HG03378 (cell line): ENCODE measurements at regions not wholly inside any gene's neighbourhood (a gene's known extent, or its start where the extent isn't known, plus 50 kb on each side); places are given as distances from the start of the nearest gene placed in this dataset.
"Not testable (repeated sequence)": the region's sequence is repeated elsewhere in the genome, so short reads cannot be mapped to it uniquely, and the experiment has no call there.

Experiments
- ATAC-seq: cut with Tn5 transposase; IDR thresholded peaks from one replicate; pipeline ENCODE4 v1.9.1; 2021; ENCODE audit warnings: mild to moderate bottlenecking, moderate library complexity; ENCODE audit not compliant: unreplicated experiment

DNA sequence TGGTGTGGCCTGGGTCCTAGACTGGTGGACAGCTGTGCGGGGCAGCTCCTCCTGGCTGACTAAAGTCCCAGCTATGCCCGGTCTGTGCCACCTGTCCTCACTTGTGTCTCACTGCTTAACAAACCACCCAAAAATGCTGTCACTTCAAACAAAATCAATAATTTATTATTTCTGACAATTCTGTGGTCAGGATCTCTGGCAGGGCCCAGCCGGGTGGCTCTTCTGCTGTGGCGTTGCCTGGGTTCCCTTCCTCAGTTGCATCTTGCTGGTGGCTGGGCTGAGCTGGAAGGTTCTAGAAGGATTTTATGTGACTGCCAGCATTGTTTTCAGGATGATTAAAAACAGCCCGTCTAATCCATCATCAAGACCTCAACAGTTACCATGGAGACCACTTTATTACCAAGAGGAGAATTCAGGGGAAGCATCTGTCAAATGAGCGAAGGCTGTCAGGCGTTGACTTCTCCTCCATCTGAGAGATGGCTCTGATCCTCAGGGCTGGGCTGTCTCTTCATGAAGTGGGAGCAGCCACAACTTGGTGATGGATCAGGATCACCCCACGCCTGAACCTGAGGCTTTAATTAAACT lies 280.6 kb upstream of the SFSWAP start:
- ATAC-seq = no peak

DNA sequence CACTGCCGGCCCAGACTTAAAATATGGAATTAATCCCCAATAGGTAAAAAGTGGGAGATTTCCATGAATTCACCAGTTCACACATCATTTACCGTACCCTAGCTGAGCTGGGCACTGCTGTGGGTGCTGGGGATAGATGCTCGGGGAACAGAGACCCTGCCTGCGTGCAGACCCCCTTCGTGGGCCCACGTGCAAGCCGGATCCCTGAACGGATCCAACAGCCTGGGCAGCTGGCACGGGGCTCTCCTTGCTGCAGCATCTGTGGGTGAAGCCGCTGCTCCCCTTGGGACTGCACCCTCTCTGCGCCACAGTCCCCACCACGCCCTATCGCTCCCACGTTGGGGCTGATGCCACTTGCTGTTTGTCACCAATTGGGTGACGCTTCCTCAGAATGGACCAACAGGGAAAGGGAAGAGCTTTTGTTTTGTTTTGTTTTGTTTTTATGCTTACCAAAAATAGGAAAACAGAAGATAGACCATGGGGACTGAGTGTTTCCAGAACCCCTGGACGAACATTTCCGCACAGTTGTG lies 279.7 kb upstream of the SFSWAP start:
- not testable (repeated sequence) for ATAC-seq

GRCh38 chr12:131432532-131433260 lies 278.2 kb upstream of the SFSWAP start:
- ATAC-seq = no peak

DNA sequence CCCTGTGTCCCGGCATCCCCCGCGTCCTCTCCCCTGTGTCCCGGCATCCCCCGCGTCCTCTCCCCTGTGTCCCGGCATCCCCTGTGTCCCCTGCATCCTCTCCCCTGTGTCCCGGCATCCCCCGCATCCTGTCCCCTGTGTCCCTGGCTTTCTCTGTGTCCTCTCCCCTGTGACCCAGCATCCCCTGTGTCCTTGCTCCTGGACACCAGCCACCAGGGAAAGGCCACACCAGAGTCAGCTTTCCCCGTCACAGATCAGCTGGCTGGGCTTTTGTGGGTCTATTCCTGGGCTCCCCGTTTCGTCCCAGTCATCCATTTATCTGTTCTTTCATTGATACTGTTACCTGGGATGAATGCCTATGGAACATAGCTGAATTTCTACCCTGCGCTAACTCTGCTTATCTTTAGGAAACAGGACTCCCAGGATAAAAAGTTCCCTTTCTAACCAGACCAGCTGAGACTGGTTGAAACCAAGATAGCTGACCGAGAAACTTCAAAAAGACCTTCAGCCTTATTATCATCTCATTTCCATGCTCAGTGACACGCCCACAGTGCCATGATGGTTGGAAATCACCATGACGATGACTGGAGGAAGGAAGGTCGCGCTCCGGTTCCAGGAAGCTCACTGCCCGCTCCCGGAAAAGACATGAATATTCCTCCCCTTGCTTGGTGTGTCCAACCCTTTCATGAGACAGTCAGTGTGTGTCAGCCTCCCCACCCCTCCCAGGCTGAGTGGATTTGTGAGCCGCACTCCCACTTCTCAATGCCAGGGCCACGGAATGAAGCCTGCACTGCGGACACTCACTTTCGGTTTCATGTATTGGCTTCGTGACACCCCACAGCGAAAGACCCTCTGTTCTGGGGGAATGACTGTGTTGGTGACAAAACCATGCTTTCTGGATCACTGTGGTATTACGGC lies 276.4 kb upstream of the SFSWAP start:
- ATAC-seq = no peak

DNA sequence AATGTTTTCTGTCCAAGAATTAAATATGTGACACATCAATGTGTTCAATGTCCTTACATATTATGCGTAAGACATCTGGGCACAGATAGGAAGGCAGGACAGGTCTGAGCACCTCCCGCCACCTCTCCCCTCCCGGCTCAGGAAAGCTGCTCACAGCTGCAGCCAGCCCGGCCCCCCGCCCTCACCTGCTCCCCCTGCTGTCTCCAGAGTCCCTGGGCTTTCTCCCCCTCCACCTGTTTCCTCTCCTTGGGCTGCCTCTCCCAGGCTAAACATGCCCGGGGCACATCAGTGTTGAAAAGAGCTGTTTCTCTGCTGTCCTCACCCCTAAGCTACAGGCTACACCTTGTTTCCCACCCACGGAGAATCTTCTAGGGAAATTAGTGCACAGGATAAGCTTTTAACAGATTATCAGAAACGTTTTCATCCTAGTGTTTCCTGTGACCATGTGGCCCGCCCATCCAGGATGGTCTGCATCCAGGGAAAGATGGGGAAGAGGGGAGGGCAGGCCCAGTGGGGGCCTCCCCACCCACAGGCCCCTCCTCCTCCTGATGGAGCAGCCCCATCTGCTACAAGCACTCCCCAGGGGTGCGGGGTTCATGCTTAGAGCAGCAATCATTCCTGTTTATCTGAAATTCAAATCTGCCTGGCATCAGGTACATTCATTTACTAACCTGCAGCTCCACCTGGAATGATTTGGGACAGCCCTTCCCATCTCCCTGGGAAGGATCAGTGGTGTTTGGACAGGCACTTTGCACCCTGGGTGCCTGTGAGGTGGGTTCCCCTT lies 273.8 kb upstream of the SFSWAP start:
- ATAC-seq = no peak

- ATAC-seq = no peak
Observed at GRCh38 chr12:131437706-131438492, 273.0 kb upstream of the SFSWAP start.

DNA sequence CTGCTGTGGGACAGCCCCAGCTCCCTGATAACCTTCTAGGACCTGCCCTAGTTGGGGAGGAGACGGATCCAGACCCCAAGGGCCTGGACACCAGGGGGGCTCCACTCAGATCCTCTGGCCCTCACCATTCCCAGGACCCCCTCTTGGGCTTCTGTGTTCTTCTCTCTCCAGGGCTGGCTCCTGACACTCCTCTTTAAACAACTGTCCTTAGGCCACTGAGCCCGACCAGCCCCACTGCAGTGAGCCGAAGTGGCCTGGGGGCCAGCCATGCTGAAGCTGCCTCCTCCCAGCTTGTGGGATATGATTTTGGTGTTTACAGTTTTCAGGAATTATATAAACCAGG lies 272.4 kb upstream of the SFSWAP start:
- ATAC-seq = not testable (repeated sequence)

GRCh38 chr12:131438881-131439280 lies 272.0 kb upstream of the SFSWAP start:
- no peak for ATAC-seq

DNA sequence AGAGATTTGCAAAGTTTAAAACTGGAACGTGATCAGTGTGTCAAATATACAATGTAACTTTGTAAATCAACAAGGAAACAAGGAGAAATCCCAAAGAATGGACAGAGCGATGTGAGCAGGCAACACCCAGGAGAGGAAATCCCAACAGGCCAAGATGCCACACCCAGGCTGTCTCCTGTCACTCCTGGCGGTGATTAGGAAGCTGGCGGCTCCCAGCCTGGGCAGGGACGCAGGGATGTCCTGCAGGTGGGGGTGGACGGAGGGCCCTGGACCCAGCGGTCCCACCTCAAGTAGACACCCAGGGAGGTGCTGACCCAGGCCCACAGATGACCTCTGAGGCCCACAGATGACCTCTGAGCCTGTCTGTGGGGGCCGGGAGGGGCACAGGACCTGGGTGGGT lies 271.1 kb upstream of the SFSWAP start:
- ATAC-seq = not testable (repeated sequence)

GRCh38 chr12:131440209-131441059 lies 270.5 kb upstream of the SFSWAP start:
- ATAC-seq = not testable (repeated sequence)

GRCh38 chr12:131441060-131441396 lies 269.9 kb upstream of the SFSWAP start:
- no peak for ATAC-seq

DNA sequence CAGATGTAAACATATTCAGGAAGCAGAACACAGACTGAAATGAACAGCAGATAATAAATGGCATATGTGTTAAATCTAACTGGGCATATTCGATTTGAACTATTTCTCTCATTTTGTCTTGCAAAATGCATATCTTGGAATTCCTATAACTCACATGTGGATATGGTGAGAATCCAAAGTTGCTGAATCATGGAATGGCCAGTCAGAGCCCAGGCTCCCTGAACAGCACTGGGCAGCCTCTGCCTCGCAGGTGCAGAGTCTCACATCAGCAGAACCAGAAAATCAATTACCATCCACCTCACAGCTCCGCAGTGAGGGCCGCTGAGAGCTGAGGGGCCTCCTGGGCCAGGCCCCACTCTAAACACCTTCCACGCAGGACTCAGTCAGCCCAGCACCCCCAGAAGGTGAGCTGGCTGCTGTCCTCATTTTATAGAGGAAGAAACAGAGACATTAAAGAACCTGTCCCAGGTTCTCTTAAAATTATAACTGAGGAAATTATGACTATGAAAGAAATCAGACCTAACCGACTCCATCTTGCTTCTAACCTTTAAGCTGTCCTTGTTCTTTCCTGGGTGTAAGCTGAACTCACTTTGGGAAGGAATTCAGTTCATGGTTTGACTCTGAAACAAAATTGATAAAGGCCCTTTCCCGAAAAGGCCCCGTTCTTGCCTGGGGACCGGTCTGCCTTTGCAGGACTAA lies 269.1 kb upstream of the SFSWAP start:
- ATAC-seq = no peak

DNA sequence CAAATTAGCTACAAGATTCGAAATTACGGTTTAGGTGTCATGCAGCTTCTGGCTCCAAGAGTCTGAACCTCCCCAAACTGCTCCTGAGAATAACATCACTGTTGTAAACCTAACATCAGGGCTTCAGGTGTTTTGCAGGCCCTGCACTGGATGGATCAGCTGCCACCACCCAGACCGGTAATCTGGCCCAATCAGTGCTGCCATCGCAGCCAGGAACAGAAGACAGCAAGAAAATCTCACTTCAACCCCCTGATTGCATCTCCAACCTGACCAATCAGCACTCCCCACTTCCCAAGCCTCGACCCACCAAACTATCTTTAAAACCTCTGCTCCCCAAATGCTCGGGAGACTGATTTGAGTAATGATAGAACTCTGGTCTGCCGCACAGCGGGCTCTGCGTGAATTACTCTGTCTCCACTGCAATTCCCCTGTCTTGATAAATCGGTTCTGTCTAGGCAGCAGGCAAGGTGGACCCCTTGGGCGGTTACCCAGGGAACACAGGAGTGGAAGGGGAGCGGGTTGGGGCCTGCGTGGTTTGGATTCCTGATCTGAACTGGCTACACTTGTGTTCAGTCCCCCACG lies 268.5 kb upstream of the SFSWAP start:
- ATAC-seq = no peak

DNA sequence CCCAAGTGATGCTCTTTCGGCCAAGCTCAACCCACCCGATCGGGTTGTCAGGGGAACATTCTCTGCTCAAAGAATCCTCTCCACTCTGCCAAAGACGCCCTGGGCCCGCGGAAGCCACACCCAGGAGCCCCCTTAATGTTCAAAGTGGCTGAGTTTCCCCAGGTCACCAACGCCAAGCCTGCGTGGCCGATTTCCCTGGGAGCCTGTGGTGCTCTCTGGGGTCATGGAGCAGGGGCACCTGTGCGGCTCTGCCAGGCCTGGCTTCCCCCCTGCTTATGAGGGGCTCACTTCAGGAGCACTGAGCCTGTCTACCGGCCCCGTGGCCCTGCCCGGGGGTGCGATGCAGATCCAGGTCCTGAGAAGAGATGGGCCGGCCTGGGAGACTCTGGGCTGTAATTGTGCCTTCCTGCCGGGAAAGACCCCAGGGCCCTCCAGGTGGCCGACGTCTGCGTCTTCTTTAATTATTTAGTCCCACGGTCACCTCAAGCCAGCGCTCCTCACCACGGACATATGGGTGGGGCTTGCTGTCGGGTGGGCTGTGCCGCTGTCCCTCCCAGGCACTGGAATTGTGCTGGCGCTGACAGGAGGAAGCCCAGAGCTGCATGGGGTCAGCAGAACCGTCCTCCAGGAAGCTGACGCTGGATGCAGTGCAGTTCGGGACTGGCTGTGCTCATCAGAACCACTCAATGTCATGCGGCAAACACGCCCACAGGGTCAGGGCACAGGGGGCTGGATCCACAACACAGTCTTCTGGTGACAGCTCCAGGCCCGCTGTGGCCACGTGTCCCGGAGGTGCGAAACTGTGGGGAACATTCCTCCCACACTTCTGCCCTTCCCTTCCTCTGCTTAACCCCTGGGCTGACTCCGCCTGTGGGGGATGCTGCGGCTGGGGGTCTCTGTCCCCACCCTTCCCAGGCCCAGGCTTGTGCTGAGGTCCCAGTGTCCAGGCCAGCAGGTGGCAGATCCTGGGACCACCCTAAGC lies 267.6 kb upstream of the SFSWAP start:
- no peak for ATAC-seq

DNA sequence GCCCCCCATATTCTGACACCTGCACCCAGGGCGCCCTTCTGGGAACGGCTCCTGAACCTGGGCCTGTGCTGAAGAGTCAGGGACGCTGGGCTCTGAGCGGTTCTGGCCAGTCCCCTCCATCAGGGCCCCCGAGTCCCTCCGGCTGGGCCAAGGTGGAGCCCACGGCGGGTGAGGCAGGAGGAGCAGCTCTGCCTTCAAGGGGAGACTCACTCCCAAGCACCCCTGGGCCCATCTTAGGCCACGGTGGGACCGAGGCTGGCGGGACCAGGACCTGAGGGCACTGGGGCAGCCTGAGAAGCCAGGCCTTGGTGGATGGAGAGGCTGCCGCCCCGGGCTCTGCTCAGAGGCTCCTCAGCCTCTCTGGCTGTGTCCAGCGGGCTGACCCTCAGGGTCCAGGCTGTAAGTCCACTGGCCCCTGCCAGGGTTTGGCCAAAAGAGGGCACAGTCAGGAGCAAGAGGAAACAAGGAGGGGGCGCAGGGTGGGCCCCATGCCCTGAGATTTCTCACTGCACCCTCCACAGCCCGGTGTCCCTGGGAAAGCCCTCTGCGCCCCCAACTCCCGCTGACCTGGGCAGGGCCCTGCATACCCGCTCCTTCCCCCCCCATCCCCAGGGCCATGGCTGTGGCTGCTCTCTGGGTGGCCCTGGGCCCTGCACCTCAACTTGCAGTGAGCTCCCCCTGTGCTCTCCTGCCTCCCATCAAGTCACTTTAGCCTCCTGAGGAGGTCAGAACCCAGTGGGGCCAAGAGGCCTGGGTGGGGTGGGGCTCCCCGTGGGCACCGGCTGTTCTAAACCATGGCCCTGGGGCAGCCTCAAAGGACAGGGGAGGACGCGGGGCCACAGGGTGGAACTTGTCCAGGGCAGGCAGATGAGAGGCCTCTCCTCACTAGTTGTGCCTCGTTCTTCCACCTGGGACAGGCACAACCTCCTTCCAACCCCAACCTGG lies 266.4 kb upstream of the SFSWAP start:
- ATAC-seq = no peak

GRCh38 chr12:131445184-131445774 lies 265.6 kb upstream of the SFSWAP start:
- ATAC-seq = no peak
